Astrocyte (in vitro differentiated cells and primary cell): ENCODE measurements at regions not wholly inside any gene's neighbourhood (a gene's known extent, or its start where the extent isn't known, plus 50 kb on each side); places are given as distances from the start of the nearest gene placed in this dataset.

Experiments
- DNase-seq: peaks from one replicate; pipeline ENCODE4 v3.0.0-alpha.2; 2010; ENCODE audit warnings: low read depth
- FAIRE-seq: peaks from 2 replicates; lab custom pipeline; 2011; peaks lifted over from hg19 to GRCh38; lab: Jason Lieb, UNC
- H2AFZ ChIP-seq: 2 replicates; pipeline ENCODE4 v1.6.0; 2012; ENCODE audit warnings: low read depth, low read length, inconsistent platforms
- H3K27ac ChIP-seq: 2 replicates; pipeline ENCODE4 v1.5.1; 2011; ENCODE audit warnings: low read depth, low read length, inconsistent platforms
- H3K27me3 ChIP-seq: 2 replicates; pipeline ENCODE4 v1.6.0; 2011; ENCODE audit warnings: low read length, inconsistent platforms; ENCODE audit not compliant: insufficient read depth
- H3K36me3 ChIP-seq: 2 replicates; pipeline ENCODE4 v1.5.1; 2011; ENCODE audit warnings: low read length, inconsistent platforms; ENCODE audit not compliant: insufficient read depth
- H3K4me1 ChIP-seq: 2 replicates; pipeline ENCODE4 v1.5.1; 2011; ENCODE audit warnings: low read length, inconsistent platforms; ENCODE audit not compliant: insufficient read depth
- H3K4me2 ChIP-seq: 2 replicates; pipeline ENCODE4 v1.6.0; 2012; ENCODE audit warnings: low read length, inconsistent platforms
- H3K4me3 ChIP-seq: 2 replicates; pipeline ENCODE4 v1.5.1; 2011; ENCODE audit warnings: low read depth, mild to moderate bottlenecking, low read length, inconsistent platforms; ENCODE audit not compliant: insufficient read depth
- H3K79me2 ChIP-seq: 2 replicates; pipeline ENCODE4 v1.6.0; 2012; ENCODE audit warnings: mild to moderate bottlenecking, low read length, inconsistent platforms; ENCODE audit not compliant: insufficient read depth
- H3K9ac ChIP-seq: 2 replicates; pipeline ENCODE4 v1.6.0; 2012; ENCODE audit warnings: mild to moderate bottlenecking, low read length, inconsistent platforms
- H3K9me3 ChIP-seq: 2 replicates; pipeline ENCODE4 v1.5.1; 2012; ENCODE audit warnings: low read depth, mild to moderate bottlenecking, low read length, inconsistent platforms; ENCODE audit not compliant: insufficient read depth
- H4K20me1 ChIP-seq: 2 replicates; pipeline ENCODE4 v1.6.0; 2012; ENCODE audit warnings: low read length, inconsistent platforms; ENCODE audit not compliant: insufficient read depth
- H3K27ac Mint-ChIP-seq: one replicate; pipeline ENCODE4 v1.8.0; 2021; ENCODE audit warnings: mild to moderate bottlenecking, mixed read lengths; ENCODE audit not compliant: unreplicated experiment
- H3K27me3 Mint-ChIP-seq: one replicate; pipeline ENCODE4 v1.8.0; 2021; ENCODE audit warnings: low read depth, mixed read lengths; ENCODE audit not compliant: unreplicated experiment
- H3K36me3 Mint-ChIP-seq: one replicate; pipeline ENCODE4 v1.8.0; 2021; ENCODE audit warnings: low read depth, mixed read lengths; ENCODE audit not compliant: unreplicated experiment
- H3K4me1 Mint-ChIP-seq: one replicate; pipeline ENCODE4 v1.8.0; 2021; ENCODE audit warnings: low read depth, mixed read lengths; ENCODE audit not compliant: unreplicated experiment
- H3K4me3 Mint-ChIP-seq: one replicate; pipeline ENCODE4 v1.8.0; 2021; ENCODE audit warnings: mild to moderate bottlenecking, moderate library complexity, mixed read lengths; ENCODE audit not compliant: unreplicated experiment
- H3K9me3 Mint-ChIP-seq: one replicate; pipeline ENCODE4 v1.8.0; 2021; ENCODE audit warnings: mild to moderate bottlenecking, mixed read lengths; ENCODE audit not compliant: unreplicated experiment
- CTCF ChIP-seq: IDR thresholded peaks from 2 replicates; pipeline ENCODE4 v1.5.1; 2011; ENCODE audit warnings: low read depth, mild to moderate bottlenecking, inconsistent platforms, low read length, moderate library complexity; ENCODE audit not compliant: insufficient read depth
- EZH2 ChIP-seq: IDR thresholded peaks from 2 replicates; pipeline ENCODE4 v1.6.1; 2012; ENCODE audit warnings: mild to moderate bottlenecking, low read length, inconsistent platforms; ENCODE audit not compliant: insufficient read depth

GRCh38 chr22:20648306-20648903 lies 125.5 kb upstream of the SERPIND1 start:
- H3K36me3 Mint-ChIP-seq = peaks cover 2% of the 10 kb centered on the region
- peaks cover 41% of the 10 kb centered on the region for H3K27me3 Mint-ChIP-seq
- H3K27ac Mint-ChIP-seq = no peak overlapping the region
- no peak overlapping the region for H3K9ac ChIP-seq
- H3K4me2 ChIP-seq = no peak overlapping the region
- no peak overlapping the region for H3K4me3 Mint-ChIP-seq
- H3K9me3 Mint-ChIP-seq = peaks cover 3% of the 10 kb centered on the region
- no peak for TF ChIP-seq CTCF
- no peak for TF ChIP-seq EZH2
- no peak overlapping the region for H2AFZ ChIP-seq
- H3K27me3 ChIP-seq = peaks cover 2% of the 10 kb centered on the region
- peaks cover 3% of the 10 kb centered on the region for H3K4me1 ChIP-seq
- no peaks in the 10 kb centered on the region for H4K20me1 ChIP-seq
- no peak for FAIRE-seq
- no peaks in the 10 kb centered on the region for H3K9me3 ChIP-seq
- H3K27ac ChIP-seq = no peak overlapping the region
- no peak for DNase-seq
- no peaks in the 10 kb centered on the region for H3K79me2 ChIP-seq
- peaks cover 2% of the 10 kb centered on the region for H3K4me1 Mint-ChIP-seq
- H3K4me3 ChIP-seq = no peak overlapping the region
- H3K36me3 ChIP-seq = no peaks in the 10 kb centered on the region

GRCh38 chr22:20650294-20651207 lies 123.4 kb upstream of the SERPIND1 start:
- Mint-ChIP-seq H3K27me3 (peaks cover 24% of the 10 kb centered on the region), H3K36me3 (no peaks in the 10 kb centered on the region), H3K4me3 (no peak overlapping the region), H3K27ac (no peak overlapping the region), H3K4me1 (peaks cover 2% of the 10 kb centered on the region), H3K9me3 (peaks cover 3% of the 10 kb centered on the region)
- FAIRE-seq (no peak), DNase-seq (no peak)
- Histone ChIP-seq H2AFZ (no peak overlapping the region), H3K27ac (no peak overlapping the region), H3K9ac (no peak overlapping the region), H4K20me1 (no peaks in the 10 kb centered on the region), H3K9me3 (no peaks in the 10 kb centered on the region), H3K4me3 (no peak overlapping the region), H3K4me2 (no peak overlapping the region), H3K79me2 (no peaks in the 10 kb centered on the region), H3K4me1 (peaks cover 3% of the 10 kb centered on the region), H3K27me3 (no peaks in the 10 kb centered on the region), H3K36me3 (no peaks in the 10 kb centered on the region)
- no peak for TF ChIP-seq EZH2
- no peak for TF ChIP-seq CTCF
